AG04449 (cell line): ENCODE measurements at regions not wholly inside any gene's neighbourhood (a gene's known extent, or its start where the extent isn't known, plus 50 kb on each side); places are given as distances from the start of the nearest gene placed in this dataset.

Experiments
- CTCF ChIA-PET: fragments of 350-600 bp; formaldehyde crosslinking; extraction: SDS; loops from one replicate; lab custom pipeline; 2021; ENCODE audit warnings: antibody characterized with exemption; lab: Yijun Ruan, JAX
- POLR2A ChIA-PET: fragments of 400-600, 350-600 bp; formaldehyde crosslinking; extraction: SDS; loops from one replicate; lab custom pipeline; 2020; ENCODE audit warnings: antibody characterized with exemption, inconsistent platforms; lab: Yijun Ruan, JAX
- DNase-seq: peaks from one replicate; pipeline ENCODE4 v3.0.0-alpha.2; 2010; ENCODE audit warnings: low read depth, low spot score
- H3K4me3 ChIP-seq: 2 replicates; pipeline ENCODE4 v1.5.1; 2011; ENCODE audit warnings: low read depth, mild to moderate bottlenecking, control low read depth, low read length
- TF ChIP-seq, protein P1 (sequence below): IDR thresholded peaks from one replicate; pipeline ENCODE4 v1.5.1; 2011; ENCODE audit warnings: mild to moderate bottlenecking, moderate library complexity, low read length, control low read depth, inconsistent platforms; ENCODE audit not compliant: insufficient read depth; ENCODE audit errors: missing control alignments

DNA sequence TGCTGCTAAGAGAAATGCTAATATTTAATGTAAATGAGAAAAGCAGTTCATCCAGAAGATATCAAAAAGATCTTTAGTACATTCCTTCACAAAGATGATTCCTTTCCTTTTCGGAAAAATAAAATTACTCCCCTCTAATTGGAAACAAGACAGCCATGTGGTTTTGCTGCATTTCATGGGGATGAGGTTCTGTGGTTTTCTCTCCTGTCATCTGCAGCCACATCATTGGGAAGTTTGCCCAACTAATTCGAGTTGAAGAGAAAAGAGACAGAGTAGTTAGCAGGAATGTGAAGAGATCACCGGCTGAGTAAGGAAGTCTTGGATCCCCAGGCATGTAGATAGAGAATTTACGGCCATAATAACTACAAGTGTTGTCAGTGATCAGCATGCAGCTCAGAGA lies 122.1 kb downstream of the CYSLTR2 start:
- POLR2A ChIA-PET: no interaction called here
- peak; percentile 94 for DNase-seq

DNA sequence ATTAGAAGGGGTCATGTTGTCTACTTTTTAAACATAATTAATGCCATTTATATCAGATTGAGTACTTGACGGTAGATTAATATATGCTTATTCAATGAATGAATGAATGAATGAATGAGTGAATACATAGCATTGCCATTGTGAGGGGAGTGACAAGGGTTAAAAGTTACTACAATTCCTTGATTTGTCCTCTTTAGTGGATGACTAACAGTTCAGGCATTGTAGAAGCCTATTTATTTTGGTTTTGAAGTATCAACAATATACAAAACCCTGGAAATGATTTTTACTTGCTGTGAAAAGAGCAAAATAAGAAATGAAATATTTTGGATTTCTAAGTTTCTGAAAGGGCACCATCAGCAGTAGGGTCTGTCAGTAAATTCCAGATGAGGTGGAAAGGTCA lies 122.7 kb downstream of the CYSLTR2 start:
- no peak for DNase-seq
- no peak overlapping the region for H3K4me3 ChIP-seq
- ChIA-PET POLR2A (no interaction called here), CTCF (interaction anchor here (1.0 kb wide), 1 partner anchor 472 kb away, joined by 3 read pairs; no protein-coding TSS in a partner anchor)
- TF ChIP-seq, protein P1, sequence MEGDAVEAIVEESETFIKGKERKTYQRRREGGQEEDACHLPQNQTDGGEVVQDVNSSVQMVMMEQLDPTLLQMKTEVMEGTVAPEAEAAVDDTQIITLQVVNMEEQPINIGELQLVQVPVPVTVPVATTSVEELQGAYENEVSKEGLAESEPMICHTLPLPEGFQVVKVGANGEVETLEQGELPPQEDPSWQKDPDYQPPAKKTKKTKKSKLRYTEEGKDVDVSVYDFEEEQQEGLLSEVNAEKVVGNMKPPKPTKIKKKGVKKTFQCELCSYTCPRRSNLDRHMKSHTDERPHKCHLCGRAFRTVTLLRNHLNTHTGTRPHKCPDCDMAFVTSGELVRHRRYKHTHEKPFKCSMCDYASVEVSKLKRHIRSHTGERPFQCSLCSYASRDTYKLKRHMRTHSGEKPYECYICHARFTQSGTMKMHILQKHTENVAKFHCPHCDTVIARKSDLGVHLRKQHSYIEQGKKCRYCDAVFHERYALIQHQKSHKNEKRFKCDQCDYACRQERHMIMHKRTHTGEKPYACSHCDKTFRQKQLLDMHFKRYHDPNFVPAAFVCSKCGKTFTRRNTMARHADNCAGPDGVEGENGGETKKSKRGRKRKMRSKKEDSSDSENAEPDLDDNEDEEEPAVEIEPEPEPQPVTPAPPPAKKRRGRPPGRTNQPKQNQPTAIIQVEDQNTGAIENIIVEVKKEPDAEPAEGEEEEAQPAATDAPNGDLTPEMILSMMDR: no peak

More for the DNA sequence above, 122.1 kb downstream of the CYSLTR2 start:
- TF ChIP-seq, protein P1: no peak
- CTCF ChIA-PET: interaction anchor here (1.0 to 1.2 kb wide), 3 partner anchors 27 to 505 kb away, joined by 3 to 4 read pairs (median 3); no protein-coding TSS in a partner anchor
- H3K4me3 ChIP-seq: no peak overlapping the region

DNA sequence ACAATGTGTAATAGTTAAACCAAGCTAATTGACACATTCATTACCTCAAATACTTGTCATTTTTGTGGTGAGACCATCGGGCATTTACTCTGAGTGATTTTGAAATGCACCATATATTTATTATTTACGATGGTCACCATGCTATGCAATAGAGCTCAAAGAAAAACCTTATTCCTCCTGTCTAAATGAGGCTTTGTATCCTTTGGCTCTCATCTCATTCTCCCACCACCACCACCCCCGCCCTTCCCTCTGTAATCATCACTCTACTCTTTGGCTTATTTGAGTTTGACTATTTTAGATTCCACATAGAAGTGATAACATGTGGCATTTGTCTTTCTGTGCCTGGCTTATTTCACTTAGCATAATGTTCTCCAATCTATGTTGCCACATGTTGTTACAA lies 124.9 kb downstream of the CYSLTR2 start:
- DNase-seq: no peak
- CTCF ChIA-PET: interaction anchor here (1.0 kb wide), 1 partner anchor 10 kb away, joined by 6 read pairs; no protein-coding TSS in a partner anchor
- POLR2A ChIA-PET: no interaction called here
- TF ChIP-seq, protein P1: no peak
- H3K4me3 ChIP-seq: no peak overlapping the region

DNA sequence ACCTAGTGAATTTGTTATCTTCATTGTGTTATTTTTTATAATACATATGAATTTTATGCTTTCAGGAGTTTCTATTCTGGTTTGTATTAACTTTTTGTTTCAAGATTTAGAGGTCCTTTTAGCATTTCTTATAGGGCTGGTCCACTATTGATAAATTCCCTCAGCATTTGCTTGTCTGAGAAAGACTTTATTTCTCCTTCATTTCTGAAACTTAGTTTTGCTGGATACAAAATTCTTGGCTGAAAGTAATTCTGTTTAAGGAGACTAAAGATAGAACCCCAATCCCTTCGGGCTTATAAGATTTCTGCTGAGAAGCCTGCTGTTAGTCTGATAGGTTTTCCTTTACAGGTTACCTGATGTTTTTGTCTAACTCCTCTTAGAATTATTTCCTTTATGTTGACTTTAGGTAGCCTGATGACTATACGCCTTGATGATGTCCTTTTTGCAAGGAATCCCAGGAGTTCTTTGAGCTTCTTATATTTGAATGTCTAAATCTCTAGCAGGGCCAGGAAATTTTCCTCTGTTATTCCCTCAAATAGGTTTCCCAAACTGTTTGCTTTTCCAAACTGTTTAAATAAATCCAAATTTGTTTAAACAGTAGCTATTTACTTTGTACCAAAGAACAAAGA lies 127.1 kb downstream of the CYSLTR2 start:
- TF ChIP-seq, protein P1: no peak
- ChIA-PET POLR2A (no interaction called here), CTCF (interaction anchor here (1.5 to 2.5 kb wide), 2 partner anchors 10 to 30 kb away, joined by 4 to 12 read pairs; no protein-coding TSS in a partner anchor)
- no peak for DNase-seq
- H3K4me3 ChIP-seq: no peak overlapping the region

DNA sequence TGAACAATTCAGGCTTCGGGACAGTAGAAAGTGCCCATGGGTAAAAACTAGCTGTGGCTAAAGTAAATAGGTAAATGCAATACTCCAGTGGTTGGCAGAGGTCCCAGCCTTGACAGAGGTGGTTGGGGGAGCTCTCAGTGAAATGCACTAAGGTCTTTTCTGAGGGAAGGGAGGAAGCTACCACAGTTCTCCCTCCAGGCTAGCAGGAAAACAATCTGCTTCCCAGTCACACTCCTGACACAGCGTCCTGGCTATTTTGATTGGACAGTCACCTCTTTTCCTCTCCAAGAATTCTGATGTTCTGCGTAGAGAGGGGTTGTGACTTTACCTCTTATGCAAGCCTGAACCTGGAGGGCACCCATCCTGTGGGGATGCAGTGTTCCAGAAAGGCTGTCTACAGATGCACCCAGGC lies 128.7 kb downstream of the CYSLTR2 start:
- CTCF ChIA-PET: interaction anchor here (1.7 kb wide), 1 partner anchor 13 kb away, joined by 6 read pairs; no protein-coding TSS in a partner anchor
- POLR2A ChIA-PET: no interaction called here
- no peak for DNase-seq
- no peak overlapping the region for H3K4me3 ChIP-seq
- TF ChIP-seq, protein P1: no peak

DNA sequence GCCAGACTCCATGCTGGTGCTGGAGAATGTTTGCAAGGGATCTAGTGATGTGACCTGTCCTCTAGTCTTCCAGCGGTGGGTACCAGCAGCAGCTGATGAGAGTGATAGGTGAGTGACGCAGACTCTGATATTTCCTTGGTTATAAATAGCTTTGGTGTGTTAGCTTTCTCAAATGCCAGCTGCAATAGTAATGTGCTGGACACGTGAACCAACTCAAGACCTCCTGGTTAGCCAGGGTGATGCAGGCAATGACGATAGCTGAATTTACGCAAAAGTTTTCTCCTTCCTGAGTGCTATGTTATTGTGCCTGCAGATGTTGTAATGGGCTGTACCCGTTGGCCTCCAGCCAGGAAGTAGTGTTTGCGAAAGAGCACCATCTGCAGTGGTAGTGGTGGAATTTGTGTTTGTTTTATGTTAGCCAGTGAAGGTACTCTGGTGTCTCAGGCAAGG lies 129.5 kb downstream of the CYSLTR2 start:
- DNase-seq: peak; percentile 94
- H3K4me3 ChIP-seq: no peak overlapping the region
- ChIA-PET CTCF (interaction anchor here (1.1 to 1.7 kb wide), 2 partner anchors 14 to 33 kb away, joined by 3 to 6 read pairs; no protein-coding TSS in a partner anchor), POLR2A (interaction anchor here (1.0 kb wide), 1 partner anchor 36 kb away, joined by 3 read pairs; no protein-coding TSS in a partner anchor)
- TF ChIP-seq, protein P1: no peak
